SK-N-SH treated with all-trans-retinoic acid at 6 μM for 48 hours (cell line): ENCODE measurements at regions not wholly inside any gene's neighbourhood (a gene's known extent, or its start where the extent isn't known, plus 50 kb on each side); places are given as distances from the start of the nearest gene placed in this dataset.

Source experiments
- ATAC-seq: fragments of 200-7000 bp; cut with Tn5 transposase; 3 replicates; pipeline ENCODE4 v1.9.1; 2020; ENCODE audit warnings: mild to moderate bottlenecking, moderate library complexity
- ARNTL ChIP-seq: fragments of 450-650 bp; formaldehyde crosslinking; IDR thresholded peaks from 2 replicates; pipeline ENCODE4 v1.5.0; 2020; ENCODE audit warnings: low read depth, mild to moderate bottlenecking, moderate library complexity, borderline replicate concordance
- BACH2 ChIP-seq: fragments of 250-450 bp; sonication (Bioruptor Pico); IDR thresholded peaks from 2 replicates; pipeline ENCODE4 v1.9.0; 2021; ENCODE audit warnings: mild to moderate bottlenecking, borderline replicate concordance
- CREB5 ChIP-seq: fragments of 250-450 bp; sonication (Bioruptor Pico); IDR thresholded peaks from 2 replicates; pipeline ENCODE4 v1.5.1; 2020; ENCODE audit warnings: low read depth, mild to moderate bottlenecking, moderate library complexity
- CSDC2 ChIP-seq: fragments of 250-450 bp; sonication (Bioruptor Pico); IDR thresholded peaks from 2 replicates; pipeline ENCODE4 v1.5.0; 2020; ENCODE audit warnings: mild to moderate bottlenecking, moderate library complexity
- CSRNP3 ChIP-seq: fragments of 250-450 bp; sonication (Bioruptor Pico); IDR thresholded peaks from 2 replicates; pipeline ENCODE4 v1.5.1; 2021; ENCODE audit warnings: mild to moderate bottlenecking, moderate library complexity
- ESRRG ChIP-seq: fragments of 250-450 bp; sonication (Bioruptor Pico); IDR thresholded peaks from 2 replicates; pipeline ENCODE4 v1.6.1; 2021; ENCODE audit warnings: mild to moderate bottlenecking
- GLIS3 ChIP-seq: fragments of 250-450 bp; sonication (Bioruptor Pico); IDR thresholded peaks from 2 replicates; pipeline ENCODE4 v1.5.0; 2020; ENCODE audit warnings: mild to moderate bottlenecking, moderate library complexity
- ISL1 ChIP-seq: fragments of 250-450 bp; sonication (Bioruptor Pico); IDR thresholded peaks from 2 replicates; pipeline ENCODE4 v2.1.2; 2022; ENCODE audit warnings: mild to moderate bottlenecking, moderate library complexity
- OSR1 ChIP-seq: fragments of 250-450 bp; sonication (Bioruptor Pico); IDR thresholded peaks from 2 replicates; pipeline ENCODE4 v1.8.0; 2022; ENCODE audit warnings: moderate library complexity, mild to moderate bottlenecking, inconsistent platforms
- PATZ1 ChIP-seq: fragments of 250-450 bp; sonication (Bioruptor Pico); IDR thresholded peaks from 2 replicates; pipeline ENCODE4 v1.8.0; 2020; ENCODE audit warnings: mild to moderate bottlenecking, moderate library complexity, borderline replicate concordance
- POU6F1 ChIP-seq: fragments of 250-450 bp; sonication (Bioruptor Pico); IDR thresholded peaks from 2 replicates; pipeline ENCODE4 v1.8.0; 2021; ENCODE audit warnings: low read depth, mild to moderate bottlenecking, moderate library complexity, borderline replicate concordance
- PPARA ChIP-seq: fragments of 250-450 bp; sonication (Bioruptor Pico); IDR thresholded peaks from 2 replicates; pipeline ENCODE4 v1.5.0; 2020; ENCODE audit warnings: mild to moderate bottlenecking, borderline replicate concordance
- RARB ChIP-seq: fragments of 250-450 bp; sonication (Bioruptor Pico); IDR thresholded peaks from 2 replicates; pipeline ENCODE4 v1.8.0; 2021; ENCODE audit warnings: mild to moderate bottlenecking, moderate library complexity
- SNAI2 ChIP-seq: fragments of 250-450 bp; sonication (Bioruptor Pico); IDR thresholded peaks from 2 replicates; pipeline ENCODE4 v1.5.0; 2020; ENCODE audit warnings: mild to moderate bottlenecking, moderate library complexity
- TCF4 ChIP-seq: fragments of 250-450 bp; sonication (Bioruptor Pico); IDR thresholded peaks from 2 replicates; pipeline ENCODE4 v1.8.0; 2021; ENCODE audit warnings: mild to moderate bottlenecking, moderate library complexity, borderline replicate concordance
- TOX ChIP-seq: fragments of 250-450 bp; sonication (Bioruptor Pico); IDR thresholded peaks from 2 replicates; pipeline ENCODE4 v1.8.0; 2021; ENCODE audit warnings: mild to moderate bottlenecking, moderate library complexity, borderline replicate concordance
- TSHZ2 ChIP-seq: fragments of 250-450 bp; sonication (Bioruptor Pico); IDR thresholded peaks from 2 replicates; pipeline ENCODE4 v1.5.0; 2020; ENCODE audit warnings: mild to moderate bottlenecking, moderate library complexity
- ZC3H10 ChIP-seq: fragments of 250-450 bp; sonication (Bioruptor Pico); IDR thresholded peaks from 2 replicates; pipeline ENCODE4 v1.5.1; 2021; ENCODE audit warnings: mild to moderate bottlenecking, moderate library complexity
- ZFP3 ChIP-seq: fragments of 250-450 bp; sonication (Bioruptor Pico); IDR thresholded peaks from 2 replicates; pipeline ENCODE4 v1.5.0; 2020; ENCODE audit warnings: mild to moderate bottlenecking, moderate library complexity
- ZFP30 ChIP-seq: fragments of 450-650 bp; formaldehyde crosslinking; IDR thresholded peaks from 2 replicates; pipeline ENCODE4 v1.5.0; 2022; ENCODE audit warnings: mild to moderate bottlenecking, moderate library complexity
- ZNF565 ChIP-seq: fragments of 450-650 bp; formaldehyde crosslinking; conservative IDR thresholded peaks from 2 replicates; pipeline ENCODE4 v1.5.0; 2020; ENCODE audit warnings: low read depth, mild to moderate bottlenecking, moderate library complexity
- ZNF70 ChIP-seq: fragments of 450-650 bp; formaldehyde crosslinking; IDR thresholded peaks from 2 replicates; pipeline ENCODE4 v1.5.0; 2020; ENCODE audit warnings: mild to moderate bottlenecking, moderate library complexity
- ZNF8 ChIP-seq: fragments of 450-650 bp; formaldehyde crosslinking; IDR thresholded peaks from 2 replicates; pipeline ENCODE4 v1.5.0; 2020; ENCODE audit warnings: mild to moderate bottlenecking, moderate library complexity

GRCh38 chr12:30567082-30567481 lies 128.6 kb downstream of the IPO8 start:
- no peak for ATAC-seq
- TF ChIP-seq ZFP3 (CRISPR knock-in tag) (no peak), OSR1 (no peak), TSHZ2 (CRISPR knock-in tag) (no peak), CSDC2 (CRISPR knock-in tag) (no peak), POU6F1 (CRISPR knock-in tag) (no peak), ZC3H10 (CRISPR knock-in tag) (no peak), ZNF70 (CRISPR knock-in tag) (no peak), RARB (CRISPR knock-in tag) (no peak), TCF4 (CRISPR knock-in tag) (no peak), GLIS3 (CRISPR knock-in tag) (no peak), ZNF565 (no peak), ZNF8 (CRISPR knock-in tag) (no peak), PPARA (CRISPR knock-in tag) (no peak), SNAI2 (no peak), CREB5 (CRISPR knock-in tag) (no peak), ISL1 (CRISPR knock-in tag) (no peak), ZFP30 (CRISPR knock-in tag) (no peak), PATZ1 (no peak), ARNTL (CRISPR knock-in tag) (no peak), BACH2 (CRISPR knock-in tag) (no peak)

- no peak for ATAC-seq
- no peak for TF ChIP-seq ISL1 (CRISPR knock-in tag)
- TF ChIP-seq CSRNP3 (CRISPR knock-in tag): no peak
- no peak for TF ChIP-seq ZFP3 (CRISPR knock-in tag)
- no peak for TF ChIP-seq PATZ1
- no peak for TF ChIP-seq RARB (CRISPR knock-in tag)
- TF ChIP-seq PPARA (CRISPR knock-in tag): no peak
- no peak for TF ChIP-seq BACH2 (CRISPR knock-in tag)
- no peak for TF ChIP-seq SNAI2
- TF ChIP-seq ZNF8 (CRISPR knock-in tag): no peak
- no peak for TF ChIP-seq ESRRG (CRISPR knock-in tag)
- no peak for TF ChIP-seq TOX (CRISPR knock-in tag)
- TF ChIP-seq CREB5 (CRISPR knock-in tag): no peak
- no peak for TF ChIP-seq OSR1
- no peak for TF ChIP-seq TSHZ2 (CRISPR knock-in tag)
These were observed 131.3 kb downstream of the IPO8 start for GRCh38 chr12:30564394-30564793.
